ENCODE measurements at regions not wholly inside any gene's neighbourhood (a gene's known extent, or its start where the extent isn't known, plus 50 kb on each side); places are given as distances from the start of the nearest gene placed in this dataset.

DNA sequence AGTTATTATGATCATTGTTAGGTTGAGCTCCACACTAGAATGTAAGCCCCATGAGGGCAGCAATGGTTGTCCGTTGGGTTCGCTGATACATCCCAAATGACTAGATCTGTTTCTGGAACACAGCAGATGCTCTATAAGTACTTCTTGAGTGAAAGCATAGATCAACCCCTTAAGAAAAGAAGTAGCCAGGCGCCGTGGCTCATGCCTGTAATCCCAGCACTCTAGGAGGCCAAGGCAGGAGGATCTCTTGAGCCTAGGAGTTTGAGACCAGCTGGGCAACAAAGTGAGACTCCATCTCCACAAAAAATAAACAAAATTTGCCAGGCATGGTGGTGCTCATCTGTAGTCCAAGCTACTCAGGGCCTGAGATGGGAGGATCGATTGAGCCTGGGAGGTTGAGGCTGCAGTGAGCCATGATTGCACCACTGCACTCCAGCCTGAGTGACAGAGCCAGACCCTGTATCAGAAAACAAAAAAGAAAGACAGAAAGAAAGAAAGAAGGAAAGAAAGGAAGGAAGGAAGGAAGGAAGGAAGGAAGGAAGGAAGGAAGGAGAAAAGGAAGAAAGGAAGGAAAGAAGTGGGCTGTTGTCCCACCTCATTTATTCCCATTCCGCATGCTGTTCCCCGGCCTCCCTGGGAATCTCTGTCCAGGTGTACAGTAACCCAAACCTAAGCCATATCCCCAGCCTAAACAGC, 54.4 kb upstream of the RPL38 start:
- CTCF ChIA-PET, result no interaction called here
- TF ChIP-seq CTBP1 (IDR thresholded peaks at IDR 0.05; ENCODE audit: borderline replicate concordance) (no peak), HDGF (IDR thresholded peaks at IDR 0.05; ENCODE audit: borderline replicate concordance) (no peak)
- DNase-seq (ENCODE audit: extremely low spot score), result no peak
- POLR2A ChIA-PET, result no interaction called here

- ChIA-PET CTCF (no interaction called here), POLR2A (no interaction called here)
Measured at GRCh38 chr17:74149597-74150427, 53.7 kb upstream of the RPL38 start.

GRCh38 chr17:74150428-74151025, 53.0 kb upstream of the RPL38 start:
- TF ChIP-seq ZNF384 (IDR thresholded peaks at IDR 0.05) (no peak), SP1 (IDR thresholded peaks at IDR 0.05) (no peak), NFRKB (IDR thresholded peaks at IDR 0.05) (no peak), ELF4 (IDR thresholded peaks at IDR 0.05) (no peak), SUZ12 (IDR thresholded peaks at IDR 0.05) (no peak), HDGF (IDR thresholded peaks at IDR 0.05; ENCODE audit: borderline replicate concordance) (no peak), FOXA1 (IDR thresholded peaks at IDR 0.05) (no peak), FOXM1 (IDR thresholded peaks at IDR 0.05; ENCODE audit: borderline replicate concordance) (no peak), ARNT (IDR thresholded peaks at IDR 0.05) (no peak)
- no peak for DNase-seq (ENCODE audit: extremely low spot score)
- ChIA-PET POLR2A (no interaction called here), CTCF (interaction anchor here (0.6 kb wide), 1 partner anchor 49 kb away, joined by 3 read pairs; no protein-coding TSS in a partner anchor)

More at GRCh38 chr17:74149597-74150427, 53.7 kb upstream of the RPL38 start:
- no peak for DNase-seq (ENCODE audit: extremely low spot score)
- TF ChIP-seq LEF1 (IDR thresholded peaks at IDR 0.05; ENCODE audit: borderline replicate concordance), result no peak
- no peak for TF ChIP-seq HDGF (IDR thresholded peaks at IDR 0.05; ENCODE audit: borderline replicate concordance)
- no peak for TF ChIP-seq PKNOX1 (IDR thresholded peaks at IDR 0.05)
- TF ChIP-seq FOXM1 (IDR thresholded peaks at IDR 0.05; ENCODE audit: borderline replicate concordance), result no peak
- no peak for TF ChIP-seq ARNT (IDR thresholded peaks at IDR 0.05)
- TF ChIP-seq SUZ12 (IDR thresholded peaks at IDR 0.05), result no peak
- no peak for TF ChIP-seq ELF4 (IDR thresholded peaks at IDR 0.05)
- TF ChIP-seq FOXK2 (IDR thresholded peaks at IDR 0.05), result no peak
- TF ChIP-seq BHLHE40 (IDR thresholded peaks at IDR 0.05; ENCODE audit: borderline replicate concordance), result no peak
- TF ChIP-seq CTBP1 (IDR thresholded peaks at IDR 0.05; ENCODE audit: borderline replicate concordance), result no peak
- no peak for TF ChIP-seq TARDBP (IDR thresholded peaks at IDR 0.05)
- TF ChIP-seq L3MBTL2 (conservative IDR thresholded peaks at IDR 0.05), result no peak
- no peak for TF ChIP-seq ZNF384 (IDR thresholded peaks at IDR 0.05)
- no peak for TF ChIP-seq NFRKB (IDR thresholded peaks at IDR 0.05)
- TF ChIP-seq SP1 (IDR thresholded peaks at IDR 0.05), result no peak
- no peak for TF ChIP-seq FOXA1 (IDR thresholded peaks at IDR 0.05)

- TF ChIP-seq NFRKB (IDR thresholded peaks at IDR 0.05) (no peak), FOXK2 (IDR thresholded peaks at IDR 0.05) (no peak), SUZ12 (IDR thresholded peaks at IDR 0.05) (no peak), LEF1 (IDR thresholded peaks at IDR 0.05; ENCODE audit: borderline replicate concordance) (no peak), HDGF (IDR thresholded peaks at IDR 0.05; ENCODE audit: borderline replicate concordance) (no peak), TARDBP (IDR thresholded peaks at IDR 0.05) (no peak), BHLHE40 (IDR thresholded peaks at IDR 0.05; ENCODE audit: borderline replicate concordance) (no peak), PKNOX1 (IDR thresholded peaks at IDR 0.05) (no peak), L3MBTL2 (conservative IDR thresholded peaks at IDR 0.05) (no peak), CTBP1 (IDR thresholded peaks at IDR 0.05; ENCODE audit: borderline replicate concordance) (no peak)
- DNase-seq (ENCODE audit: extremely low spot score), result no peak
- ChIA-PET POLR2A (no interaction called here), CTCF (no interaction called here)
Measured at GRCh38 chr17:74151551-74152315, 51.7 kb upstream of the RPL38 start.

DNA sequence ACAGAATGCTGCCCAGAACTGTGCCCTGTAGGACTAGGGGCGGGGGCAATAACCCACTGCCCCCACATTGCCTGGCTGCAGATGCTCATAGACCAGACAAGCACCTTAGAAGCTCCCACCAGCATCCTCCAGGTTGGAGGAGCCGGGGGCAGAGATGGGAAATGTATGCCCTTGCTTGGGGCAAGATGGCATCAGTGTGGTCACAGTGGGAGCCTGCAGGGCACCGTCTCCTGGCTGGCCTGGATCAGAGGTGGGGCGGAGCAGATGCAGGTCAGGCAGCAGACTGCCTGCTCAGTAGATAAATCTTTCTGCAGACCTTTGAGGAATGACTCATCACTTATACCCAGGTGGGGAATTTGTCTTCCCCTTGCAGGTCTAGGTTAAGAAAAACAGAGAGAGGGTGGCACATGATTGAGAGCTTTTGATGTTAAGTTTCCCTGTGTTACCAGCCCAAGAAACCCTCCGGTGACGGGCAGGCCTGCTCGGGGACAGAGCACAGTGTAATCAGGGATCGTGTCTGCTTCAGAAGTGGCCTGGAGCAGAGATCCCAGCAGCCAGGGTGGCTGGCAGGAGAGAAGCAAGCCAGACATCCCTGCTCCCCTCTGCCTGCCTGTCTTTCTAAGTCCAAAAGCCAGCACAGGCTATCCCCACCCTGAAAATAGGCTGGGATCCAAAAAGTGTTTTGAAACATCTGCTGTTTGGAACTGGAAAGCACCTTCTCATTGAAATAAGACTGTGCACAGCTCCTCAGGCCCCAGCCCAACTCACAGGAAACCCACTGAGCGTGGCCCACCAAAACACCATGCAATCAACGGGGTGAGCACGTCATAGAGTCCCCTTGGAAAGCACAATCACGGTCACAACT, 50.7 kb upstream of the RPL38 start:
- POLR2A ChIA-PET, result no interaction called here
- CTCF ChIA-PET, result no interaction called here
- no peak for TF ChIP-seq FOXK2 (IDR thresholded peaks at IDR 0.05)
- no peak for TF ChIP-seq HDGF (IDR thresholded peaks at IDR 0.05; ENCODE audit: borderline replicate concordance)
- no peak for TF ChIP-seq NFRKB (IDR thresholded peaks at IDR 0.05)
- DNase-seq (ENCODE audit: extremely low spot score), result no peak

- TF ChIP-seq TARDBP (IDR thresholded peaks at IDR 0.05) (no peak), SUZ12 (IDR thresholded peaks at IDR 0.05) (no peak), FOXA1 (IDR thresholded peaks at IDR 0.05) (no peak), FOXK2 (IDR thresholded peaks at IDR 0.05) (no peak), FOXM1 (IDR thresholded peaks at IDR 0.05; ENCODE audit: borderline replicate concordance) (no peak), HDGF (IDR thresholded peaks at IDR 0.05; ENCODE audit: borderline replicate concordance) (no peak), ELF4 (IDR thresholded peaks at IDR 0.05) (no peak), BHLHE40 (IDR thresholded peaks at IDR 0.05; ENCODE audit: borderline replicate concordance) (no peak), NFRKB (IDR thresholded peaks at IDR 0.05) (no peak), ARNT (IDR thresholded peaks at IDR 0.05) (no peak), ZNF384 (IDR thresholded peaks at IDR 0.05) (no peak), SP1 (IDR thresholded peaks at IDR 0.05) (no peak), PKNOX1 (IDR thresholded peaks at IDR 0.05) (no peak), LEF1 (IDR thresholded peaks at IDR 0.05; ENCODE audit: borderline replicate concordance) (no peak), L3MBTL2 (conservative IDR thresholded peaks at IDR 0.05) (no peak), CTBP1 (IDR thresholded peaks at IDR 0.05; ENCODE audit: borderline replicate concordance) (no peak)
- ChIA-PET POLR2A (no interaction called here), CTCF (no interaction called here)
- DNase-seq (ENCODE audit: extremely low spot score), result no peak
Measured at GRCh38 chr17:74153456-74153810, 50.0 kb upstream of the RPL38 start.

All from HEK293T (cell line).